22Rv1 (cell line): ENCODE measurements at regions not wholly inside any gene's neighbourhood (a gene's known extent, or its start where the extent isn't known, plus 50 kb on each side); places are given as distances from the start of the nearest gene placed in this dataset.
"Not testable (repeated sequence)": the region's sequence is repeated elsewhere in the genome, so short reads cannot be mapped to it uniquely, and the experiment has no call there.

Source experiments
- CTCF ChIP-seq: fragments of 450-650 bp; IDR thresholded peaks from 2 replicates; pipeline ENCODE4 v1.5.1; 2017; ENCODE audit warnings: mild to moderate bottlenecking
- ZFX ChIP-seq: fragments of 450-650 bp; IDR thresholded peaks from 2 replicates; pipeline ENCODE4 v1.6.1; 2017; ENCODE audit warnings: antibody characterized with exemption, borderline replicate concordance

- not testable (repeated sequence) for TF ChIP-seq CTCF, ZFX
Observed at GRCh38 chr13:21274457-21274856, 98.0 kb downstream of the MRPL57 start.
